NCI-H460 (cell line): ENCODE measurements at regions not wholly inside any gene's neighbourhood (a gene's known extent, or its start where the extent isn't known, plus 50 kb on each side); places are given as distances from the start of the nearest gene placed in this dataset.

Source experiments
- DNase-seq: peaks from one replicate; pipeline ENCODE4 v3.0.0-alpha.2; 2016; ENCODE audit warnings: low read depth; ENCODE audit errors: extremely low read depth

DNA sequence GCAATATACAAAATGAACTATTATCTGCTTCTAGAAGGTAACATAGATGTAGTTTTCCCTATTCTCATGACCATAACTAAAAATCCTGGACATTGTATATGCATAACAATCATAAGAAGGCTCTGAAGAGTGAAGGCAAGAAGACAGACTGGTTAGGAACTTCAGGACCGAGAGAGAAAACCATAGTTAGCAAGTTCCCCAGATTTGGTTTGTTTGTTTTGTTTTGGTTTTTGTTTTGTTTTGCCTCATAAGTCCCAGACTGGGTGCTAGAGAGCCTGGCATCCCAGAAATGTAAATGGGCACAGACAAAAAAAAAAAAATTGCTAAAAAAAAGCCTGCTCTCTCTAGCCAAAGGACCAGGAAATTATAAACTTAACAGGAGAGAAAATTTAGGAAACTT lies 192.2 kb upstream of the FBXO11 start:
- no peak for DNase-seq

DNA sequence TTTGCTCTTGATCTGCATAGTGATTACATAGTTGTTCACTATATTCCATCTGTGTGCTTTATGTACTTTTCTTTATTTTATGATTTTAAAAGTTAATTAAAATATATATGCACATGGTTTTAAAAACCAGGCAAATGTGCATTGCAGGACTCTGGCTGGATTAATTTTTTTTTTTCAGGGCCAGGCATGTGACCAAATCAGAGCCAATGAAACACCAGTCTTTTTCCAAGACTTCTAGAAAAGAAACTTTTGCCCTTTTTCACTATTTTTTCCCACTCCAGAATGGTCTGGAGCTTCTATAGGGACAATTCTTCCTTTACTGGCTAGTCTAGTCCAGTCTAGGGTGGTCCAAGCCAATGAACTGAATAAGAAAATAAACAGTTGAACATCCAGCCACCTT lies 198.1 kb upstream of the FBXO11 start:
- DNase-seq: no peak

DNA sequence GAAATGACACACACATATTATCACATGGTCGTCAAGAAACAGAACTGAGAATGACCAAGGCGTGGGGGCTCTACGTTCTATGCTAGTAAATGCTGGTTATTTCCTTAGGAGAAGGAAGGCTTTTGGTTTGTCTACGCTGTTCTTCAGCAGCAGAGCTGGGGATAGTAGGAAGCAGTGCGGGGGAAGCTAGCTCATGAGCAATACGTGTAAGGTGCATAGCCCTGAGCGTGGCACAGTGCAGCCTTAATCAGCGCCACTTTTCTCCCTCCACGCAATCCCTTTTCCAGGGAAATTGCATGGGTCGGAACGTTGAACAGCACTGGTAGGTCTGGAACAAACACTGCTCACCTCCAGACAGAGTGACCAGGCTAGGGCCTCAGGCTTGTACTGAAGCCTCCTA lies 199.6 kb upstream of the FBXO11 start:
- no peak for DNase-seq

DNA sequence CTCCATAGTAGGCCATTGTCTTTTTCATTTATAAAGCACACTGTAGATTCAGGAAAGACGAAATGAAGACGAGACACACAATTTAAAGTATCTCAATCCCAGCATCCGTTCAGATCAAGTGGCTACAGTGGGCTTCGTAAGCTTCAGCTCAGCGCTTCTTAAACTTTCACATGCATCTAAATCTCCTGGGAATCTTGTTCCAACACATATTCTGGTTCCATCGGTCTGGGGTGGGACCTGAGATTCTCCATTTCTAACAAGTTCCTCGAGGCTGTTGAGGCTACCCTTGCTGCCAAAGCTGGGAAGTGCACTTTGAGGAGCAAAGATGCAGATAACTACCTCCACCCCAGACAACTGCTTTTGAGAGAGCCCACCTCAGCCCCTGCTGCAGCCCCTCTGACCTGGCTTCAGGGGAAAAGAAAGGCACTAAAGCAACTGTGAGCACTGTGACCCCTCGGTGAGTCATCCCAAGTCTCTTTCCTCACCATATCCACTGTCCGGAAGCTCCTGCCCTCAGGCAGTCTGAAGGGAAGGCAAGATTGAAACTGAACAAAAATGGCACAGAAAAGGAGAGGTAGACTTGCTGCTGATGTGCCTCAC lies 201.1 kb upstream of the FBXO11 start:
- DNase-seq: peak; percentile 57

DNA sequence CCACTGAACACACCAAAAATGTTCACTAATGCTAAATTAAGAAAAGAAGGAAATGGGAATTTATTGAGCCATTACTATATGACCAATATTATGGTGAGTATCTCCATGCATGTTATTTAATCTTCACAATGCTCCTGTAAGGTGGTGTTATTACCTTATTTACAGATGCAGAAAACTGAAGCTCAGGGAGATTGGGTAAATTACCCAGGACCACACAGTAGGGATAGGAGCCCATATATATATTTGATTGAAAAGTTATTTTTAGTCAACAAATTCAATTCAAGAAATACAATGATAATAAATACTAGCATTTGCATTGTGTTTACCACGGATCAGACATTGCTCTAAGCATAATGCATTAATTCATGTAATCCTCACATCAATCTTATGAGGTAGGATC lies 202.2 kb upstream of the FBXO11 start:
- no peak for DNase-seq

DNA sequence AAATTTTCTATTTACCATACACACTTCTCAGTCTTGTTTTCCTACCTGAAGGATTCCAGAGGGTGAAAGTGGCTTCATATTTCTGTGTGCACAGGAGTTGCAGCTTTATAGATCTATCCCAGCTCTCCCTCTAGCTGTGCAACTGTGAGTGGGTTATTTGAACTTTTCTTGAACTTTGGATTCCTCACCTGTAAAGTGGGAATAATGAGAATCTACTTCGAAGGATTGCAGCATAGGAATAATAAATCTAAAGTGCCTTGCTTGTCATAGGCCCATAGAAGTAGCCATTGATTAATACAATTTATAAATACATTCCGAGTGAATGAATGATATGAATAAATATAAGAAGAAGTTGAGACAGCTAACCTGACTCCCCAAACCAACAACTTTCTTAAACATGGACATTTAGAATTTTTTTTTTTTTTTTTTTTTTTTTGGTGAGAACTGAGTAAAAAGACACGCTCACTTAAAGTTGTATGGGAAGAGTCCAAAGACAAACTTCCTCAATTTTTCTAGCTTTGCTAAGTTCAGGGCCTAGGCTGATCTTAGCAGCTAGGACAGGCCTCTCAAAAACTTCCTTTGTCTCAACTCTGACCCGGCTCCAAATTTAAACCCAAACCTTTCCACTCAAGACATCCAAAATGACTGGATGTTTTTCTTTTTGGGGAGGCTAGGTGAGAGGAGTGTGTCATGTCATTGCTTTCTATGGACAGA lies 203.3 kb upstream of the FBXO11 start:
- DNase-seq: no peak

DNA sequence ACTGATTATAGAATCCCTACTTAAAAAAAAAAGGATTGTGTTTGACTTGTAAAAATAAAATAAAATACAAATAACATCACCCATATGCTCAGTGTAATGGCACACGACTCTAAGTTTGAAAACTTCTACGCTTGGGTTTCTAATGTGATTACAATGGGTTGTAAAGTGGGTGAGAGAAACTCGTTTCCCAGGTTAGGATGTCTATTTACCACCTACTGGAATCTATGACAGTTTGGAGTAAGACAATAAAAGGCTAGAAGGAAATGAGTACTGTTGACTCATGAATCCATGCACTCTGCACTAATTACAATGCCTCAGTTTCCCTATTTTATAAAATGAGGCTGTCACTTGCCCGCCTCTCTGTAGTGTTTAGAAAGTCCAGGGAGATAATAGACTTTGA lies 204.0 kb upstream of the FOXN2 start:
- DNase-seq: no peak

DNA sequence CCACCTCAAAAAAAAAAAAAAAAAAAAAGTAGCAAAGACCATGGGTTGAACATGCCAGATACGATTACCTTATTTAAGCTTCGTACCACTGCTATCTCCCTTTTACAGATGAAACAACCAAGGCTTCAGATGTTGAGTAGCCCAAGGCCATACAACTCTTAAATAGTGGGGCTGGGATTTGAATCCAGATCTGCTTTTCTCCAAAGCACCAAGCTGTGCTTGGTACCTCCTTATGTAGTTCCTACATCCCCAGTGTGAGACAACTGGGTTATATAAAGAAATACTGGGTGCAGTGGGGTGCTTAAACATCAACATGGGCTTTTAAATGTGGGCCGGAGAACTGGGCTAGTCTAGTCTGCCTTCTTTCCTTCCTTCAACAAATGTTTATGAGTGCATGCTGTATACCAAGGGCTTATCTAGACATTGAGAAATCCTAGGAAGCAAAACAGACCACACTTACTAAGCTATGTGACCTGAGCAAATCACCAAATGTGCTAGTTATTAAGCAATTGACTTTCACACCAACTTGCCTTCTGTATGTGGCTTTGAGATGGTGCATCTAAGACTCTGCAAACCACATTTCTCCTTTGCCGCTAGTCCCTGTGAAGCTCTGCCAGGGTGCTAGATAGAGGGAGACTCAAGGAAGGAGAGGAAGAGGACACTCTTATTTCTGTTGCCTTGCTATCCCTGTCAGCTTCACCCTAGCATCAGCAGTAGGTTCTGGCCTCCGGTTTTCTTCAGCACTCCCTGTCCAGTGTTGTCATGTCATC lies 201.4 kb upstream of the FOXN2 start:
- peak; percentile 82 for DNase-seq

DNA sequence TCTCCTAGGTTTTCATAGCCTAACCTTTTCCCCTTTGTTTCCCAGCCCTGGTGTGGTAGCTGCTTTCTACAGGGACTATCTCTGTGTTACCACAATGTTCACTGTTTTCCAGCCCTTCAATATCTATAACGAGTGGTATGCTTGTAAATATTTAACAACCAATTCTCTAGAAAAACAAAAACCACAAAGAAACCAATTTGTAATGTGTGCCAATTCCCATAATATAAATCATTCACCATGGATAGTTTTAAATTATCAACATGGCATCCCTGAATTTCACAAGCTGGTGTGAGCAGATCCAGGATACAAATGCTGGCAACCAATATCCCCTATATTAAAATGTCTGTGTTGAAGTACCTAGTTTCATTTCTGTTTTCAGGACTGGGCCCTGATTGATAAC lies 200.7 kb upstream of the FOXN2 start:
- peak; percentile 49 for DNase-seq

DNA sequence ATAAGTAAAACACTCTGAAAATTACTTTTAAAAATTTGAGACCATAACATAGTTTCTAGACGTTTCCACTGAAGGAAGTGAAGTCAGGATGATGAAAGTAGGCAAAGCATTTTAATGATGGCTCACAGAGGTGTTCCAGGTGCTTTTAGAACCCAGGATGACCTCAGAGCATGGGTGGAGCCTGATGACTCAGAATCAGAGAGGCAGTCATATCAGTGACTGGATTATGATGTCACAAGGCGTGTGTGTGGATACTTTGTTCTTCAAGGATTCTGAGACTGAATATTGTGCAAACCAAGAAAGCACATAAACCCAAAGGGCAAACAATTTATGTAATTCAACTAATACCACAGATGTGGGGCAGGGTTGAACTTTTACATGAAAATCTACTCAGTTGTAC lies 200.2 kb upstream of the FOXN2 start:
- peak; percentile 74 for DNase-seq

DNA sequence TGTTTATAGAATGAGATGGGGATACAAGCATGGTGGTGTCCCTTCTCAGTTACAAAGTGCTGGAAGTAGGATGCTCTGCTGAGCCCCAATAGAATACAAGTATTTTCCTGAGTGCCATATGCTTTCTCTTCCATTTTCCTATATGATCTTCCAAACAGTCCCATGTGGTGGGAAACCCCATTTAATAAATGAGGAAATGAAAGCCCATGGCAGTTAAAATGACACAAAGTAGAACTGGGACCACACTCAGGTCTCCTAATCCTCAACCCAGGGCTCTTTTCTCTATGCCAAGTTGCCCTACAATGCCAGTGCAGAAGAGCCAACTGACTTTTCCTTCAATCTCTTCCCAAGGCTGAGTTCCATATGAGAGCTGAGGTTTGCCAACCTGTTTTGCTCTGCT lies 198.0 kb upstream of the FOXN2 start:
- no peak for DNase-seq

DNA sequence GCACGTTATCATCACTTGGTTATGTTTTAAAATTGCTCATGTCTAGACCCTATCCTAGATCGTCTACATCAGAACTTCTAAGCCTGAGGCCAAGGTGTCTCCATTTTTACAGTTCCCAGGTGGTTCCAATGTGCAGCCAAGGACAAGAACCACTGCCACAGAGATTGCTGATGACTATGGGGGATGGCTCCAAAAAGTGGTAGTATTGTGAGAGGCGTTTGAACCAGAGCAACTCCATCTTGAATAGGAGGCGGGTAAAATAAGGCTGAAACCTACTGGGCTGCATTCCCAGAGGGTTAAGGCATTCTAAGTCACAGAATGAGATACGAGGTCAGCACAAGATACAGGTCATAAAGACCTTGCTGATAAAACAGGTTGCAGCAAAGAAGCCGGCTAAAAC lies 195.6 kb upstream of the FOXN2 start:
- DNase-seq: no peak

DNA sequence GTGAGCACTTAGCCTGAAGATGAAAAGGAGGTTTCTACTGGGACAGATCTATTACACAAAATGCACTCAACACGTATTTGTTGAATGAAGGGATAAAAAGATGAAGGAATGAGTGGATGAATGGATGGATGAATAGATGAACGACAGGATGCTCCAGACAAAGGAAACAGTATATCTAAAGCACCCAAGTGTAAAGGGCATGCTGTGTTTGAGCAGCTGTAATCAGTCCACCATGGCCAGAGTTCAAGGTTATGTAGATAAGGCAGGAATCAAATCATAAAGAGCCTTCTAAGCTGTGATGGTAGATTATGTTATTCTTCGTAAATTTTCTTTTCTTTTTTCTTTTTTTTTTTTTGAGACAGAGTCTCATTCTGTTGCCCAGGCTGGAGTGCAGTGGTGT lies 194.4 kb upstream of the FOXN2 start:
- no peak for DNase-seq

DNA sequence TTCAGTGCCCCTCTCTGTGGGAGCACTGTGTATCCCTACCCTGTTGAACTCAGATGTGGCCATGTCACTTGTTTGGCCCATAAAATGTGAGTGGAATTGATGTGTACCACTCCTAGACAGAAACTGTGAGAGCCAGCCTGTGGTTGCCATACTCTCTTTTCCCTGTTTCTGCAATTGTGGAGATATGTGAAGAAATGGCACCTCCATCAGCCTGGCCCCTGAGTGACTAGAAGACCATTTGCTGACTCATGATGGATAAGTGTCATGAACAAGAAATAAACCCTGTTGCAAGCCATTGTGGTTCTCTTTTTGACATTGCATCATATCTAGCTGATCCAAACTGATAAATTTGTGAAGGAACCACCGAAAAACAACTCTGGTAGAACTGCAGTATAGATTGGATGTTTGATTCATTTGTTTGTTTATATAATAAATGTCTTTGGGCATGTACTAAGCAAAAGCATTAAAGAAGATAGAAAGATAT lies 193.7 kb upstream of the FOXN2 start:
- no peak for DNase-seq

DNA sequence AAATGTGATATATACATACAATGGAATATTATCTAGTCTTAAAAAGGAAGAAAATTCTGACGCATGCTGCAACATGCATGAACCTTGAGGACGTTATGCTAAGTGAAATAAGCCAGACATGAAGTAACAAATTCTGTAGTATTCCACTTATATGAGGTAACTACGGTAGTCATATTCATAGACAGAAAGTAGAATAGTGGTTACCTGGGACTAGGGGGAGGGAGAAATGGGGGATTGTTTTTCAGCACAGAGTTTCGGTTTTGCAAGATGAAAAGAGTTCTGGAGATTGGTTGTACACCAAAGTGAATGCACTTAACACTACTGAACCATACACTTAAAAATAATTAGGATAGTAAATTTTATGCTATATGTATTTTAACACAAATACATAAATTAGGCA lies 192.3 kb upstream of the FOXN2 start:
- no peak for DNase-seq

DNA sequence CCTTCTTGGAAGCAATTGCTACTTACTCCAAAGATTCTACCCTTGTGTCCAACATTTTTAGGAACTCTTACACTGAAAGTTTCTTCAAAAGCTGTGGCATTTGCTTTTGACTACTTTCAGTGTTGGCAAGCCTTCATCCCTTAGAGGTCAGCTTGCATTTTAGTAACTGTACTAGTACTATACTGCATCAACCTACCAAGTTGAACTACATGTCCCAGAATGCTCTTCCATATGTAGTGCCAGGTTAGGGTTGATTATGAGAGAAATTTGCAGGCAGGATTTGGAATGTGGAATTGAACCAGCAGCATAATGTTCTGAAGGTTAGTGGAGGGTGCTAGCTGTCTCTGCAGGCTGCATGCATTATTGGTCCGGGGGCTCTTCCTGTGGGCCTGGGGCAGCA lies 189.9 kb upstream of the FOXN2 start:
- no peak for DNase-seq

DNA sequence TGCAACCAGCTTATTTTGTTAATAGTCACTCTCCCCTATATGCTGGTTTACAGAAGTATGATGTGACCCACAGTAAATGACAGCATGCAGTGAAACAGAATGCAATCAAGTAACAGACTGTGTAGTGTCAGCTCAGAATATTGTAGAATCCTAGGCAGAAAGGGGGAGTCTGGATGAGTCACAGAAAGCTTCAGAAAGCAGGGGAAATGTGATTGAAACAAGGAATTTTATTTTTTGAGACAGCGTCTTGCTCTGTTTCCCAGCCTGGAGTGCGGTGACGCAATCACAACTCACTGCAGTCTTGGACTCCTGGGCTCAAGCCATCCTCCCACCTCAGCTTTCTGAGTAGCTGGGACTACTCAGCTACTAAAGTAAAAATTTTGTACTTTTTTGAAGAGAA lies 188.3 kb upstream of the FOXN2 start:
- DNase-seq: no peak

DNA sequence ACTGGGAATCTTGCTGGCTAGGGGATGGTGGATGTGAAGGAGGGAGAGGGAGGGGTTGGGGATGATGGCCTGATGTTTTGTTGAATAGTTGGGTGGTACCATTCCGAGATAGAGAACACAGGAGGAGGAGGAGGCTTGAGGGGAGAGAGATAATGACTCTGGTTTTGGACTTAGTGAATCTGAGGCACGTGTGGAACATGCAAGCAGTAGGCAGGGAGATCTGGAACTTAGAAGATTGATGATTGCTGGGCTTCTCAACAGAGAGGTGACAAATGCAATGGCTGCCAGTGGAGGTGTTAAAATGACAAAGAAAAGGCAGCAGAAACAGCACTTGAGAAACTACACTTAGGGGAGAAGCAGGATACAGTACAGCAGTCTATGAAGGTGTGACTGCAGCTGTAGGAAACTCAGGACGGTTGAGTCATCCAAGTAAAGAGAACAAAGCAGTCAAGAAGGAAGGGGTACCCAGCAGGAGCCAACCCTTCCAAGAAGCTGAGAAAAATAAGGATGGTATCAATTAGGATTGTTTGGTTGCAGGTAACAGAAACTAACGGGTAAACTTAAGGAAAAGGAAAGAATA lies 186.8 kb upstream of the FOXN2 start:
- no peak for DNase-seq

DNA sequence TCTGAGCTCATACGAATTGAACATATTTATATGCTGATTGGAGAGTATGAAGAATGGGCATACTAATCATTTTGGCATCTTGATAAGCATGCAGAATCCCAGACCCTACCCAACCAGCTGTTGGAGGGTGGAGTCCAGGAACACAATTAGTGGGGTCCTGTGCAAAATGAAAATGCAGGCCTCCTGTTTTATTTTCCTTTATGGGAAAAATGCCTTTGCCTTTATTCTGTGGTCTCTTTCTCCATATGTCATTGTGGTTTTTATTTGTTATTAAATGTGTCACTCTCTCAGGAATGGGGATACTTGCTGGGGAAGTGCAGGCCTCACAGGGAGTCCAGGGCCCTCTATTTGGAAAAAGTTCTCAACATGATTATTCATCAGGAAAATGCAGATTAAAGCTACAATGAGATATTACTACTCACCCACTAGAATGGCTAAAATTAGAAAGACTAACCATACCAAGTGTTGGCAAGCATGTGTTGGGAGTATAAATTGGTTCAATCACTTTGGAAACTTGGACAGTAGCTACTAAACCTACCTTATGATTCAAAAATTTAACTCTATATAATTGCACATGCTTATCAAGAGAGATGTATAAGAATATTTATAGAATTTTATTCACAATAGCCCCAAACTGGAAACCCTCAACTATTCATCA lies 185.1 kb upstream of the FOXN2 start:
- no peak for DNase-seq

DNA sequence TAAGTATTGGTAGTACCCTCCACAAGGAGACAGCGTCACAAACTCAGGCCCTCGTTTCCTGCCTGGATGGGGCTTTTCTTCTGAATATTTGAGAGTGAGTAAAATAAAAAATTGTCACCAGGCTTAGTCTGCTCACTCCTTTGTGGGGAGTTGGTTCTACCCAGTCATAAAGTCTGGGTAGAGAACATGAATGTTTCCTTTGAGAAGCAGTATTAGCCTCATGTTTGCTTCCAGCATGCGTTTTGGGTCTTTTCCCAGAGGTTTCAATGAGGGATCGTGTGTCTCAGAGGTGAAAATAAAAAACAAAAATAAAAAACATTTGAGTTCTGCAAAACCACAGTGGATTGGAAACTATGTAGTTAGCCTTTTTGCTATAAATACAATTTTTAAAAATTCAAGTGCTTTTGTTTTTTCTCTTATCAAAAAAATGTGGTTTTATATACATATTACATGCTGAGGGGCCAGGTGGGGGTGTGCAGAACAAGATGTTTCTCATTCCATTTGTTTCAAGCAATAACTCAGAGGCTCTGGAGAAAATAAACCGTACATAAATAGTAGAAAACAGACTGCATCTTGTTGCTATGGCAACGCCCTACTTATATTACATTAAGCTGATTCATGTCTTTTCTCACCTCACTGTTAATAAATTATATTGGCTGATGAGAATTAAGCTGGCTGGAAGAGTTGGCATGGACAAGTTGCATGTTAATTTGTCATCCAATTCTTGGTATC lies 182.8 kb upstream of the FOXN2 start:
- no peak for DNase-seq

DNA sequence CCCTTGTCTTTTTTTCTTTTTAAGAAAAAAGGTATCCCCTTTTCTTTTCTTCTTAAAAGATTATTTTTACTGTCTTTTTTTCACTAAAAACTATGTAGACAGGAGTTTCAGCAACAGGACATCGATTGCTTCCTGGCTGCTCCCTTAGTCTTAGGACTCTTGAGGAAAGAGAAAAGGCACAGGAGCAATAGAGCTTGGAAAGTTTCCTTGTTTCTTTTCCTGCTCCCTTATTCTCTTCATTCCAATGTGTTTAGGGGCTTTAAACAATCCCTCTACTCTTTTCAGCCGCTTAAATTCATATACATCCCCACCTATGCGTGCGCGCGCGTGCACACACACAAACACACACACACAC lies 182.2 kb upstream of the FOXN2 start:
- no peak for DNase-seq
